Thymus (tissue), 11 donors: ENCODE measurements at regions not wholly inside any gene's neighbourhood (a gene's known extent, or its start where the extent isn't known, plus 50 kb on each side); places are given as distances from the start of the nearest gene placed in this dataset.
A peak's percentile ranks its signal among the peaks of the same experiment; 100 is the strongest.
"Not testable (repeated sequence)": the region's sequence is repeated elsewhere in the genome, so short reads cannot be mapped to it uniquely, and the experiment has no call there.

ENCODE experiments used
- DNase-seq, 9 donors: peaks; one replicate each; pipeline ENCODE4 v3.0.0-alpha.2; 2013; ENCODE audit warnings: low spot score in 9 of 9, low read depth in 6 of 9, missing footprints in 1 of 9
- H3K27ac ChIP-seq, 2 donors: one replicate each; pipeline ENCODE4 v1.5.1; 2013; ENCODE audit warnings: control low read depth in 1 of 2, low read depth in 1 of 2, low read length in 1 of 2, mild to moderate bottlenecking in 1 of 2, moderate library complexity in 1 of 2
- H3K27me3 ChIP-seq, 2 donors: one replicate each; pipeline ENCODE4 v1.5.1; 2013; ENCODE audit warnings: low read length in 1 of 2; ENCODE audit not compliant: control insufficient read depth in 2 of 2, insufficient read depth in 1 of 2
- H3K36me3 ChIP-seq, 2 donors: one replicate each; pipeline ENCODE4 v1.5.1; 2013; ENCODE audit warnings: low read length in 1 of 2, mild to moderate bottlenecking in 1 of 2, moderate library complexity in 1 of 2; ENCODE audit not compliant: control insufficient read depth in 2 of 2, insufficient read depth in 2 of 2
- H3K4me1 ChIP-seq, 2 donors: one replicate each; pipeline ENCODE4 v1.5.1; 2013; ENCODE audit warnings: low read length in 2 of 2; ENCODE audit not compliant: control insufficient read depth in 2 of 2, insufficient read depth in 2 of 2
- H3K4me3 ChIP-seq, 2 donors: one replicate each; pipeline ENCODE4 v1.5.1; 2013; ENCODE audit warnings: low read length in 2 of 2, control low read depth in 1 of 2, mild to moderate bottlenecking in 1 of 2
- H3K9me3 ChIP-seq, 2 donors: one replicate each; pipeline ENCODE4 v1.5.1; 2013; ENCODE audit warnings: low read length in 1 of 2, mild to moderate bottlenecking in 1 of 2; ENCODE audit not compliant: control insufficient read depth in 2 of 2, insufficient read depth in 1 of 2
- WGBS: extraction: QIAGEN DNeasy Blood & Tissue Kit; methylation state at CpG from one replicate; pipeline ENCODE4 v1.1.7; 2013; 5-methylcytosine and 5-hydroxymethylcytosine counted together
- donor health status: healthy.

GRCh38 chr13:50503212-50503611 is 340.3 kb downstream of the DLEU7 start:
- 100% methylated on average over 1 of the region's 1 CpG for WGBS
- H3K27me3 ChIP-seq, H3K27ac ChIP-seq, H3K4me1 ChIP-seq, H3K36me3 ChIP-seq, DNase-seq, H3K4me3 ChIP-seq, H3K9me3 ChIP-seq: not testable (repeated sequence)

GRCh38 chr13:50509167-50509566 is 334.3 kb downstream of the DLEU7 start:
- Histone ChIP-seq H3K9me3 (peaks cover 0 to 15% of the 10 kb centered on the region in 2 donors), H3K27ac (no peak overlapping the region), H3K4me1 (peaks cover 15 to 32% of the 10 kb centered on the region in 2 donors), H3K27me3 (no peaks in the 10 kb centered on the region), H3K36me3 (no peaks in the 10 kb centered on the region), H3K4me3 (no peak overlapping the region)
- no peak for DNase-seq

- WGBS = 62% methylated on average over 2 of the region's 2 CpGs
- DNase-seq = no peak
- H3K9me3 ChIP-seq = peaks cover 0 to 15% of the 10 kb centered on the region in 2 donors
- H3K36me3 ChIP-seq = no peaks in the 10 kb centered on the region
- peaks cover 20 to 38% of the 10 kb centered on the region in 2 donors for H3K4me1 ChIP-seq
- no peaks in the 10 kb centered on the region for H3K27me3 ChIP-seq
- H3K4me3 ChIP-seq = no peak overlapping the region
- no peak overlapping the region for H3K27ac ChIP-seq
These were observed 333.6 kb downstream of the DLEU7 start for GRCh38 chr13:50509771-50510441.

GRCh38 chr13:50510885-50511545 is 332.5 kb downstream of the DLEU7 start:
- not testable (repeated sequence) for H3K27me3 ChIP-seq, DNase-seq, H3K36me3 ChIP-seq, H3K4me3 ChIP-seq, H3K27ac ChIP-seq
- H3K9me3 ChIP-seq = peaks cover 0 to 15% of the 10 kb centered on the region in 2 donors
- peaks cover 21 to 39% of the 10 kb centered on the region in 2 donors for H3K4me1 ChIP-seq
- 44% methylated on average over 1 of the region's 1 CpG for WGBS

GRCh38 chr13:50511877-50512341 is 331.6 kb downstream of the DLEU7 start:
- Histone ChIP-seq H3K27me3 (no peaks in the 10 kb centered on the region), H3K9me3 (peaks cover 0 to 15% of the 10 kb centered on the region in 2 donors), H3K4me1 (peaks cover 27 to 45% of the 10 kb centered on the region in 2 donors), H3K27ac (peak overlapping the region; percentile 91), H3K4me3 (peak overlapping the region; percentile 42 to 51), H3K36me3 (no peaks in the 10 kb centered on the region)
- peak in 1 of 9 donors; percentile 41 for DNase-seq
- WGBS = 12% methylated on average over 4 of the region's 4 CpGs

- peak overlapping the region; percentile 91 for H3K27ac ChIP-seq
- peaks cover 0 to 15% of the 10 kb centered on the region in 2 donors for H3K9me3 ChIP-seq
- peak in 5 of 9 donors; percentile 64 to 86 (median 72) for DNase-seq
- peak overlapping the region; percentile 42 to 51 for H3K4me3 ChIP-seq
- H3K27me3 ChIP-seq = no peaks in the 10 kb centered on the region
- peaks cover 27 to 45% of the 10 kb centered on the region in 2 donors for H3K4me1 ChIP-seq
- WGBS = 12% methylated on average over 12 of the region's 12 CpGs
- no peaks in the 10 kb centered on the region for H3K36me3 ChIP-seq
These were observed 330.8 kb downstream of the DLEU7 start for GRCh38 chr13:50512474-50513299.

GRCh38 chr13:50513300-50513877 is 330.1 kb downstream of the DLEU7 start:
- Histone ChIP-seq H3K9me3 (peaks cover 0 to 13% of the 10 kb centered on the region in 2 donors), H3K27ac (peak overlapping the region; percentile 91), H3K27me3 (no peaks in the 10 kb centered on the region), H3K4me3 (no peak overlapping the region), H3K36me3 (no peaks in the 10 kb centered on the region), H3K4me1 (peaks cover 27 to 45% of the 10 kb centered on the region in 2 donors)
- WGBS = 60% methylated on average over 2 of the region's 2 CpGs
- DNase-seq = peak in 3 of 9 donors; percentile 43 to 72 (median 45)

GRCh38 chr13:50514249-50514648 is 329.2 kb downstream of the DLEU7 start:
- H3K9me3 ChIP-seq = peaks cover 0 to 4% of the 10 kb centered on the region in 2 donors
- peak overlapping the region in 1 of 2 donors; percentile 91 for H3K27ac ChIP-seq
- peaks cover 31 to 48% of the 10 kb centered on the region in 2 donors for H3K4me1 ChIP-seq
- H3K27me3 ChIP-seq = no peaks in the 10 kb centered on the region
- WGBS = 94% methylated on average over 2 of the region's 2 CpGs
- no peaks in the 10 kb centered on the region for H3K36me3 ChIP-seq
- H3K4me3 ChIP-seq = no peak overlapping the region
- no peak for DNase-seq
